Mesendoderm (in vitro differentiated cells): ENCODE measurements at regions not wholly inside any gene's neighbourhood (a gene's known extent, or its start where the extent isn't known, plus 50 kb on each side); places are given as distances from the start of the nearest gene placed in this dataset.

Source experiments
- DNase-seq: peaks from one replicate; pipeline ENCODE4 v3.0.0; 2013
- H2AK5ac ChIP-seq: 2 replicates; pipeline ENCODE4 v1.6.1; 2013; ENCODE audit warnings: low read length, inconsistent platforms
- H2BK120ac ChIP-seq: 2 replicates; pipeline ENCODE4 v1.6.1; 2013; ENCODE audit warnings: low read depth, mild to moderate bottlenecking, low read length, moderate library complexity, mixed read lengths
- H2BK15ac ChIP-seq: replicated peaks from 2 replicates; pipeline ENCODE4 v1.6.1; 2013; ENCODE audit warnings: low read depth, mild to moderate bottlenecking, moderate library complexity
- H2BK5ac ChIP-seq: 2 replicates; pipeline ENCODE4 v1.6.1; 2013; ENCODE audit warnings: low read length, inconsistent platforms
- H3K18ac ChIP-seq: 2 replicates; pipeline ENCODE4 v1.6.1; 2013; ENCODE audit warnings: mild to moderate bottlenecking, low read length, mixed read lengths
- H3K23ac ChIP-seq: one replicate; pipeline ENCODE4 v1.6.1; 2013; ENCODE audit warnings: low read length
- H3K27ac ChIP-seq: 2 replicates; pipeline ENCODE4 v1.5.1; 2013; ENCODE audit warnings: low read depth, mild to moderate bottlenecking, inconsistent platforms, low read length, moderate library complexity
- H3K27me3 ChIP-seq: 2 replicates; pipeline ENCODE4 v1.6.1; 2013; ENCODE audit warnings: low read length, control low read depth, mild to moderate bottlenecking, inconsistent platforms; ENCODE audit not compliant: insufficient read depth, poor library complexity
- H3K36me3 ChIP-seq: 2 replicates; pipeline ENCODE4 v1.6.1; 2013; ENCODE audit warnings: low read length, inconsistent platforms; ENCODE audit not compliant: control insufficient read depth, insufficient read depth
- H3K4ac ChIP-seq: one replicate; pipeline ENCODE4 v1.6.1; 2013; ENCODE audit warnings: low read depth, mild to moderate bottlenecking, low read length, moderate library complexity
- H3K4me1 ChIP-seq: 2 replicates; pipeline ENCODE4 v1.6.1; 2013; ENCODE audit warnings: low read depth, low read length, inconsistent platforms; ENCODE audit not compliant: control insufficient read depth
- H3K4me2 ChIP-seq: 2 replicates; pipeline ENCODE4 v1.6.1; 2013; ENCODE audit warnings: low read length
- H3K4me3 ChIP-seq: 2 replicates; pipeline ENCODE4 v1.5.1; 2013; ENCODE audit warnings: mild to moderate bottlenecking, low read length
- H3K56ac ChIP-seq: one replicate; pipeline ENCODE4 v1.6.1; 2013; ENCODE audit warnings: low read length
- H3K79me1 ChIP-seq: 2 replicates; pipeline ENCODE4 v1.6.1; 2013; ENCODE audit warnings: low read length, inconsistent platforms
- H3K79me2 ChIP-seq: 2 replicates; pipeline ENCODE4 v1.6.1; 2013; ENCODE audit warnings: mild to moderate bottlenecking, low read length; ENCODE audit not compliant: control insufficient read depth, insufficient read depth
- H3K9ac ChIP-seq: 2 replicates; pipeline ENCODE4 v1.6.1; 2013; ENCODE audit warnings: low read length, inconsistent platforms
- H4K5ac ChIP-seq: one replicate; pipeline ENCODE4 v1.6.1; 2013; ENCODE audit warnings: low read length
- H4K8ac ChIP-seq: one replicate; pipeline ENCODE4 v1.6.1; 2013; ENCODE audit warnings: low read depth, mild to moderate bottlenecking, control low read depth, low read length, moderate library complexity
- whole genome bisulfite sequencing: extraction: QIAGEN DNeasy Blood & Tissue Kit; methylation state at CpG from one replicate; pipeline ENCODE4 v1.1.7; 2013; ENCODE audit warnings: low lambda C conversion rate, missing lambda C conversion rate; ENCODE audit not compliant: insufficient coverage; ENCODE audit errors: extremely low coverage; 5-methylcytosine and 5-hydroxymethylcytosine counted together

DNA sequence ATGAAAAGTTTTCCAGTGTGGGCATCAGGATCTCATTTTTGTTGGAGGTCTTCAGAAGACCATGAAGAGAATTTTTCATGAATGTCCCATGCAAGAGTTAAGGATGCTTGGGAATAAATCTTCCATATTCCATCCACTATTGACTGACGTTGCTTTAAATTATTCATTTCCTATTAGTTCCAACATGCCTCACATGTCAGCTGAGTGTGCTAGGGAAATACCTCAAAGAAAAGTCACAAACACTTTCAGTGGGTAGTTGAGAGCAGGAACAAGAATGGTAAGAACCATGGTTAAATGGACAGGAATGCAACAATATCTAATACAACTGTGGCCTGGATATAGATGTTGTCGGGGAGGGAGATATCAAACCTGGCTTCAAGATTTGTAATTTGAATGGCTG lies 610.1 kb downstream of the TECRL start:
- Histone ChIP-seq H3K79me1 (no peaks in the 10 kb centered on the region), H3K4me1 (no peaks in the 10 kb centered on the region), H3K27ac (no peak overlapping the region), H2AK5ac (no peak overlapping the region), H3K4me2 (no peak overlapping the region), H3K23ac (no peak overlapping the region), H3K9ac (no peak overlapping the region), H2BK120ac (no peak overlapping the region), H3K18ac (no peak overlapping the region), H3K4me3 (no peak overlapping the region), H4K8ac (no peak overlapping the region), H3K4ac (no peak overlapping the region), H3K36me3 (no peaks in the 10 kb centered on the region), H3K27me3 (no peaks in the 10 kb centered on the region), H2BK5ac (no peak overlapping the region), H3K79me2 (no peaks in the 10 kb centered on the region), H3K56ac (no peak overlapping the region), H4K5ac (no peak overlapping the region), H2BK15ac (no peak overlapping the region)
- no peak for DNase-seq
- no CpG with 5 or more reads among the region's 2 CpGs for WGBS

DNA sequence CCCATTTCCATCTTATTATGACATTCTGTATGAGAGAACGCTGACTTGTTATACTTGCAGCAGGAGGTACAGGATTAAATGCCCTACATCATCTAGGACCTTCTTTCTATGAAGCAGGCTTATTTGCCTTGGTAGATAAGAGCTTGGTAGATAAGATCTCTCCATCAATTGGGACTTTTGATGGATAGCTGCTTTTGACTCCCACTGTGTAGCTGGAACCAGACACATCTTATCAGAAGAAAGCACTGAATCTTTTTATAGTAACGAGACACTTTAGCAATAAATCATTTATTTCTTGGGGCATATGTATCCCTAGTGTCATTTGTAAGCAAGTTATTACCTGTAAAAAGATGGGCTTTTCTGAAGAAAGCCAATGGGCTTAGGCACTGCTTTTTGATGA lies 613.9 kb downstream of the TECRL start:
- Histone ChIP-seq H3K27ac (no peak overlapping the region), H4K8ac (no peak overlapping the region), H2BK15ac (no peak overlapping the region), H3K79me1 (no peaks in the 10 kb centered on the region), H3K4me3 (no peak overlapping the region), H3K27me3 (no peaks in the 10 kb centered on the region), H3K56ac (no peak overlapping the region), H3K4me1 (no peaks in the 10 kb centered on the region), H3K4me2 (no peak overlapping the region), H2AK5ac (no peak overlapping the region), H3K23ac (no peak overlapping the region), H3K79me2 (no peaks in the 10 kb centered on the region), H2BK120ac (no peak overlapping the region), H3K9ac (no peak overlapping the region), H3K4ac (no peak overlapping the region), H2BK5ac (no peak overlapping the region), H3K18ac (no peak overlapping the region), H3K36me3 (no peaks in the 10 kb centered on the region), H4K5ac (no peak overlapping the region)
- peak; percentile 6 for DNase-seq
- WGBS = no CpG with 5 or more reads among the region's 2 CpGs

DNA sequence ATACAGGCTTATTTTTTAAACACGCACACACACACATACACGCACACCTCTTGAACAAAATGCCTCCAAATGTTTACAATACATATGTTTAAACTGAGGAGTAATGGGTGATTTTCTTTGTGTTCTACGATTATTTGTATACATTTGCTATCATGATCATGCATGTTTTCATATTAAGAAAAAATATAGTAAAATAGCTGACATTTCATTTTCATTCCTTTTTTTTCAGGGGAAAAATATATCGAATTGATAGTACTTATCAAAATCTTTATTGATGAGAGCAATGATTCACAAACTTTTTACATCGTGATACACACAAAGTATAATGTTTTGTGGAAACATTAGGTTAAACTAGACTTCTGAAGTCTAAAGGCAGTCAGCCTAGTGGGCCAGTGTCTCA lies 618.9 kb downstream of the TECRL start:
- Histone ChIP-seq H3K36me3 (no peaks in the 10 kb centered on the region), H2BK5ac (no peak overlapping the region), H3K18ac (no peak overlapping the region), H2BK15ac (no peak overlapping the region), H3K27ac (no peak overlapping the region), H4K8ac (no peak overlapping the region), H3K4me2 (no peak overlapping the region), H2BK120ac (no peak overlapping the region), H3K27me3 (no peaks in the 10 kb centered on the region), H3K4ac (no peak overlapping the region), H2AK5ac (no peak overlapping the region), H3K56ac (no peak overlapping the region), H3K79me2 (no peaks in the 10 kb centered on the region), H3K4me1 (no peaks in the 10 kb centered on the region), H3K9ac (no peak overlapping the region), H3K23ac (no peak overlapping the region), H3K4me3 (no peak overlapping the region), H3K79me1 (no peaks in the 10 kb centered on the region), H4K5ac (no peak overlapping the region)
- no peak for DNase-seq
- WGBS = 100% methylated on average over 2 of the region's 5 CpGs

DNA sequence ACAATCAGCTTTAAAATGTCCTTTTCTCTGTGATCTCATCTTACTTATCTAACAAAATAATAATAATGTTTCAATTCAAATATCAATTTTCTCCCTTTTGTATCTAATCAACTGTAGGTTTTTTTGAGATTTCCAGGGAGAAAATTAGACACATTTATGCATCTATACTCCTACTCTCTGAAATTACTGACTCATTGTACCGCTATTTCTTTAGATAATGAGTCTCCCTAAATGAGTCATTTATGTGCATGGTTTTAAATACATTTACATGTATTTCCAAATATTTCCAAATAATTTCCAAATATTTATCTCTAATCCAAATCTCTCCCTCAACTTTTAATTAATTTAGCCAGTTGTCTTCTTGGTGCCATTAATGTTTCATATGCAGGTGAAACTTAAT lies 621.0 kb downstream of the TECRL start:
- H3K18ac ChIP-seq = no peak overlapping the region
- H2BK120ac ChIP-seq = no peak overlapping the region
- no peak overlapping the region for H3K23ac ChIP-seq
- H3K9ac ChIP-seq = no peak overlapping the region
- no peaks in the 10 kb centered on the region for H3K79me1 ChIP-seq
- H3K27me3 ChIP-seq = no peaks in the 10 kb centered on the region
- H4K8ac ChIP-seq = no peak overlapping the region
- WGBS = no CpG with 5 or more reads among the region's 1 CpG
- no peak for DNase-seq
- no peaks in the 10 kb centered on the region for H3K79me2 ChIP-seq
- no peak overlapping the region for H3K4me3 ChIP-seq
- no peak overlapping the region for H2AK5ac ChIP-seq
- no peak overlapping the region for H4K5ac ChIP-seq
- H2BK15ac ChIP-seq = no peak overlapping the region
- H3K36me3 ChIP-seq = no peaks in the 10 kb centered on the region
- H2BK5ac ChIP-seq = no peak overlapping the region
- H3K56ac ChIP-seq = no peak overlapping the region
- H3K4ac ChIP-seq = no peak overlapping the region
- no peaks in the 10 kb centered on the region for H3K4me1 ChIP-seq
- no peak overlapping the region for H3K27ac ChIP-seq
- no peak overlapping the region for H3K4me2 ChIP-seq

DNA sequence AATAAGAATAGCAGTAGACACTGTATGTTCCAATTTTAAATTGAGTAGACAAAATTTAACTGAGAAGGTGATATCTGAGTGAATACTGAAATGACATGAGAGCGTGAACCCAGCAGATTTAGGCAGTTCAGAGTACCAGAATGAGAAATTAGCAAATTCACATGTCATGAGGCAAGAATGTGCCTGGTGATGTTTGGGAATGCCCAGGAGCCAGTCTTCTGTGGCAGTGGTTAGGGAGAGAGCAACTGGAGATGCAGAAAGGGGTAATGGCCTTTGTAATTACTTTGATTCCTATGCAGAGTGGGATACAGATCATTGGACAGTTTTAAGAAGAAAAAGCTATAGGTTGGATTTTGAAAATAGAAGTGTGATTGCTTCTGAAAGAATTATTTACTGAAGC lies 621.9 kb downstream of the TECRL start:
- H3K27ac ChIP-seq = no peak overlapping the region
- no peak overlapping the region for H3K56ac ChIP-seq
- DNase-seq = peak; percentile 75
- WGBS = no CpG with 5 or more reads among the region's 1 CpG
- H3K4me3 ChIP-seq = no peak overlapping the region
- H4K8ac ChIP-seq = no peak overlapping the region
- no peak overlapping the region for H4K5ac ChIP-seq
- no peaks in the 10 kb centered on the region for H3K36me3 ChIP-seq
- H3K9ac ChIP-seq = no peak overlapping the region
- no peak overlapping the region for H2BK120ac ChIP-seq
- H3K23ac ChIP-seq = no peak overlapping the region
- H3K18ac ChIP-seq = no peak overlapping the region
- H2BK5ac ChIP-seq = no peak overlapping the region
- no peak overlapping the region for H2BK15ac ChIP-seq
- no peaks in the 10 kb centered on the region for H3K79me1 ChIP-seq
- no peak overlapping the region for H3K4me2 ChIP-seq
- no peak overlapping the region for H2AK5ac ChIP-seq
- H3K4me1 ChIP-seq = no peaks in the 10 kb centered on the region
- no peaks in the 10 kb centered on the region for H3K27me3 ChIP-seq
- H3K4ac ChIP-seq = no peak overlapping the region
- no peaks in the 10 kb centered on the region for H3K79me2 ChIP-seq

DNA sequence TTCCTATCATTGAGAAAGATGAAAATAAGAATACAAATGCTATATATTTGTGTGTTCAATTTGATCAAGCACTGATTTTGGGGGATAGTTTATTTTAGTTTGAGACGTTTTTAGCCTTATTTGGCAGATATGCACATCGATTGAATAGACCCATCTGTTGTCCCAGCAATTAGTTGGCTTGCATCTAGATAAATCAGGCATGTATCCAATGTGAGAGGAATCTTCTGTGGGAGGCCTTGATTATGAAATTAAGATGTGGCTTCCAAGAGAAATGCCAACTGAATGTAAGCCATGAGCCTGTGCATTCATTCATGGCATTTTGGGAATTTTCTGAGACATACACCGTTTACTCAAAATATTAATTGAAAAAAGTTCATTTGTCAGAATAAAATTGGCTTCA lies 623.1 kb downstream of the TECRL start:
- Histone ChIP-seq H3K18ac (no peak overlapping the region), H3K4me3 (no peak overlapping the region), H3K23ac (no peak overlapping the region), H3K4ac (no peak overlapping the region), H3K27me3 (no peaks in the 10 kb centered on the region), H3K9ac (no peak overlapping the region), H2AK5ac (no peak overlapping the region), H3K56ac (no peak overlapping the region), H3K79me2 (no peaks in the 10 kb centered on the region), H3K79me1 (no peaks in the 10 kb centered on the region), H2BK15ac (no peak overlapping the region), H3K27ac (no peak overlapping the region), H3K4me1 (no peaks in the 10 kb centered on the region), H4K5ac (no peak overlapping the region), H2BK120ac (no peak overlapping the region), H2BK5ac (no peak overlapping the region), H3K4me2 (no peak overlapping the region), H4K8ac (no peak overlapping the region), H3K36me3 (no peaks in the 10 kb centered on the region)
- DNase-seq = no peak
- WGBS = no CpG with 5 or more reads among the region's 3 CpGs
